Suprapubic skin (tissue), 4 donors: ENCODE measurements at regions not wholly inside any gene's neighbourhood (a gene's known extent, or its start where the extent isn't known, plus 50 kb on each side); places are given as distances from the start of the nearest gene placed in this dataset.
"Not testable (repeated sequence)": the region's sequence is repeated elsewhere in the genome, so short reads cannot be mapped to it uniquely, and the experiment has no call there.

Experiments used
- DNase-seq, 2 donors: peaks; one replicate each; pipeline ENCODE4 v3.0.0-alpha.2; 2019; ENCODE audit warnings: low spot score in 2 of 2
- H3K27ac ChIP-seq: fragments of 200-600 bp; sonication (generic); one replicate; pipeline ENCODE4 v1.5.1; 2019
- H3K27me3 ChIP-seq: fragments of 200-600 bp; sonication (generic); one replicate; pipeline ENCODE4 v1.5.1; 2019
- H3K36me3 ChIP-seq: fragments of 200-600 bp; sonication (generic); one replicate; pipeline ENCODE4 v1.5.1; 2019
- H3K4me1 ChIP-seq: fragments of 200-600 bp; sonication (generic); one replicate; pipeline ENCODE4 v1.5.1; 2019
- H3K4me3 ChIP-seq: fragments of 200-600 bp; sonication (generic); one replicate; pipeline ENCODE4 v1.5.1; 2019; ENCODE audit warnings: mild to moderate bottlenecking
- H3K9me3 ChIP-seq: fragments of 200-600 bp; sonication (generic); one replicate; pipeline ENCODE4 v1.5.1; 2019
- CTCF ChIP-seq, 2 donors: fragments of 200-600 bp in 1 of 2; fragments of 450-650 bp in 1 of 2; sonication (generic) in 1 of 2; IDR thresholded peaks; one replicate each; pipeline ENCODE4 v1.5.1; 2016 to 2019; ENCODE audit warnings: antibody characterized with exemption in 2 of 2, mild to moderate bottlenecking in 1 of 2, moderate library complexity in 1 of 2
- EP300 ChIP-seq: sonication (generic); formaldehyde crosslinking; IDR thresholded peaks from one replicate; pipeline ENCODE4 v1.6.1; 2017; ENCODE audit warnings: antibody characterized with exemption
- POLR2A ChIP-seq, 2 donors: fragments of 450-650 bp; IDR thresholded peaks; one replicate each; pipeline ENCODE4 v1.6.1; 2017; ENCODE audit warnings: antibody characterized with exemption in 2 of 2, mild to moderate bottlenecking in 2 of 2, moderate library complexity in 2 of 2
- POLR2AphosphoS5 ChIP-seq, 3 donors: sonication (generic); formaldehyde crosslinking; IDR thresholded peaks; one replicate each; pipeline ENCODE4 v1.6.1; 2017; ENCODE audit warnings: antibody characterized with exemption in 3 of 3
- WGBS: methylation state at CpG from one replicate; pipeline ENCODE4 v1.1.5; 2018; 5-methylcytosine and 5-hydroxymethylcytosine counted together

- not testable (repeated sequence) for H3K36me3 ChIP-seq
- WGBS, result 76% methylated on average over 3 of the region's 3 CpGs
These were observed 676.4 kb upstream of the ZNF337 start for GRCh38 chr20:26373066-26373465.

GRCh38 chr20:26354511-26354910 is 657.9 kb upstream of the ZNF337 start:
- no peak for DNase-seq
- TF ChIP-seq CTCF (IDR thresholded peaks at IDR 0.05) (no peak), EP300 (no peak), POLR2AphosphoS5 (IDR thresholded peaks at IDR 0.05) (no peak), POLR2A (IDR thresholded peaks at IDR 0.05) (no peak)
- no peaks in the 10 kb centered on the region for H3K27me3 ChIP-seq
- 66% methylated on average over 2 of the region's 2 CpGs for WGBS
- no peaks in the 10 kb centered on the region for H3K4me1 ChIP-seq
- no peak overlapping the region for H3K27ac ChIP-seq
- H3K4me3 ChIP-seq, result no peak overlapping the region
- H3K9me3 ChIP-seq, result no peaks in the 10 kb centered on the region
- H3K36me3 ChIP-seq, result no peaks in the 10 kb centered on the region

More at GRCh38 chr20:26373066-26373465, 676.4 kb upstream of the ZNF337 start:
- not testable (repeated sequence) for H3K4me1 ChIP-seq, H3K9me3 ChIP-seq, DNase-seq, H3K27me3 ChIP-seq, H3K4me3 ChIP-seq, H3K27ac ChIP-seq

GRCh38 chr20:26347396-26347795 is 650.7 kb upstream of the ZNF337 start:
- Histone ChIP-seq H3K27me3 (no peaks in the 10 kb centered on the region), H3K27ac (no peak overlapping the region), H3K4me1 (no peaks in the 10 kb centered on the region), H3K9me3 (no peaks in the 10 kb centered on the region), H3K36me3 (no peaks in the 10 kb centered on the region), H3K4me3 (no peak overlapping the region)
- WGBS, result 89% methylated on average over 4 of the region's 4 CpGs
- TF ChIP-seq POLR2A (IDR thresholded peaks at IDR 0.05), result no peak
- no peak for TF ChIP-seq POLR2AphosphoS5 (IDR thresholded peaks at IDR 0.05)
- TF ChIP-seq EP300, result no peak
- TF ChIP-seq CTCF (IDR thresholded peaks at IDR 0.05), result no peak
- DNase-seq, result no peak

- H3K27me3 ChIP-seq, H3K36me3 ChIP-seq, H3K4me1 ChIP-seq, H3K27ac ChIP-seq, DNase-seq, H3K9me3 ChIP-seq, H3K4me3 ChIP-seq: not testable (repeated sequence)
- WGBS, result 91% methylated on average over 6 of the region's 6 CpGs
These were observed 643.9 kb upstream of the ZNF337 start for GRCh38 chr20:26340460-26341065.

- Histone ChIP-seq H3K4me3 (no peak overlapping the region), H3K36me3 (no peaks in the 10 kb centered on the region), H3K4me1 (no peaks in the 10 kb centered on the region), H3K9me3 (no peaks in the 10 kb centered on the region), H3K27me3 (no peaks in the 10 kb centered on the region), H3K27ac (no peak overlapping the region)
- no peak for DNase-seq
- TF ChIP-seq POLR2A (IDR thresholded peaks at IDR 0.05) (no peak), CTCF (IDR thresholded peaks at IDR 0.05) (no peak), EP300 (no peak), POLR2AphosphoS5 (IDR thresholded peaks at IDR 0.05) (no peak)
- 83% methylated on average over 5 of the region's 5 CpGs for WGBS
These were observed 627.5 kb upstream of the ZNF337 start for GRCh38 chr20:26324177-26324576.

- no peak for DNase-seq
- H3K27ac ChIP-seq, result no peak overlapping the region
- no peak overlapping the region for H3K4me3 ChIP-seq
- 91% methylated on average over 6 of the region's 6 CpGs for WGBS
- no peaks in the 10 kb centered on the region for H3K27me3 ChIP-seq
- H3K36me3 ChIP-seq, result no peaks in the 10 kb centered on the region
- H3K4me1 ChIP-seq, result no peaks in the 10 kb centered on the region
- TF ChIP-seq CTCF (IDR thresholded peaks at IDR 0.05), result no peak
- TF ChIP-seq POLR2AphosphoS5 (IDR thresholded peaks at IDR 0.05), result no peak
- TF ChIP-seq POLR2A (IDR thresholded peaks at IDR 0.05), result no peak
- TF ChIP-seq EP300, result no peak
- no peaks in the 10 kb centered on the region for H3K9me3 ChIP-seq
These were observed 618.4 kb upstream of the ZNF337 start for GRCh38 chr20:26315054-26315453.

- DNase-seq, H3K27ac ChIP-seq, H3K4me1 ChIP-seq, H3K27me3 ChIP-seq, H3K4me3 ChIP-seq, H3K9me3 ChIP-seq, H3K36me3 ChIP-seq: not testable (repeated sequence)
- whole genome bisulfite sequencing, result 91% methylated on average over 3 of the region's 3 CpGs
These were observed 613.1 kb upstream of the ZNF337 start for GRCh38 chr20:26309720-26310119.
